ENCODE measurements at regions not wholly inside any gene's neighbourhood (a gene's known extent, or its start where the extent isn't known, plus 50 kb on each side); places are given as distances from the start of the nearest gene placed in this dataset.

DNA sequence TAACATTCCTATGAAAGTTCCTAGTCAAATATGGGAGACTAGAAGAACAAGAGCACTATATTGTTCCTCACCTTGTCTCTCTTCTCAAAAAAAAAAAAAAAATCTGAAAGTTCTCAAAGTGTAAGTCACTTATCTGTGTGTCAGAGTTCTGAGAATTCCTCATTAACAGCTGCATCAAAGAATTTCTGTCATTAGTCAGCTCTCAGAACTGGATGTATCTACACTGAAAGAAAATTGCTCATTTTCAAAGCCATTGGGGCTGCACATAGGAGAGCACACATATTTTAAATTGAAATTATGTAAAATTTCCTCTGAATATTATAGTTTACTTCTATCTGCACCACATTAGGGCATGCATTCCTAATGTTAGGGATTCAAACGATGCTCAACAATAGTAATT lies 99.5 kb upstream of the FTMT start:
- CTCF ChIA-PET (ENCODE audit: low intra/inter-chr PET ratio, low total read pairs), result no interaction called here
- intact Hi-C loops (cut with micrococcal nuclease; ENCODE audit: unreplicated experiment), result no loop called here

More for the DNA sequence above, 99.5 kb upstream of the FTMT start:
- FAIRE-seq (no peak), DNase-seq (ENCODE audit: low spot score) (no peak), ATAC-seq (no peak)
- no peaks in the 10 kb centered on the region for H3K9me3 ChIP-seq (ENCODE audit: low read length)
- H2AFZ ChIP-seq (ENCODE audit: low read length), result no peak overlapping the region
- 0% methylated on average over 1 of the region's 1 CpG for WGBS (ENCODE audit: low lambda C conversion rate)
- no peaks in the 10 kb centered on the region for H3K4me1 ChIP-seq (ENCODE audit: insufficient read depth, low read length)
- in situ Hi-C loops (cut with HindIII; ENCODE audit: extremely low pct_ligation_motif_present, low pct_unique_long_range_greater_than_20kb), result no loop called here
- H3K9ac ChIP-seq (ENCODE audit: insufficient read depth, low read depth, low read length), result no peak overlapping the region
- no peaks in the 10 kb centered on the region for H3K27me3 ChIP-seq (ENCODE audit: control insufficient read depth in 1 of 2, insufficient read depth in 2 of 2, low read length in 2 of 2)
- no peaks in the 10 kb centered on the region for H3K36me3 ChIP-seq (replicated peaks in 1 of 2; ENCODE audit: control insufficient read depth in 1 of 2, insufficient read depth in 2 of 2, low read length in 2 of 2)
- no peak for TF ChIP-seq CBX1 (IDR thresholded peaks at IDR 0.05; ENCODE audit: low read depth)
- TF ChIP-seq ZNF256 (CRISPR knock-in tag; conservative IDR thresholded peaks at IDR 0.05), result no peak
- no peak for TF ChIP-seq SMAD1 (CRISPR knock-in tag; IDR thresholded peaks at IDR 0.05; ENCODE audit: borderline replicate concordance, low read depth)
- TF ChIP-seq SMYD3 (CRISPR knock-in tag; IDR thresholded peaks at IDR 0.05), result no peak
- no peak for TF ChIP-seq PRMT3 (CRISPR knock-in tag; IDR thresholded peaks at IDR 0.05; ENCODE audit: borderline replicate concordance, low read depth)
- no peak for TF ChIP-seq MATR3 (CRISPR knock-in tag; IDR thresholded peaks at IDR 0.05)
- no peak for TF ChIP-seq ATF3 (CRISPR knock-in tag; IDR thresholded peaks at IDR 0.05)
- TF ChIP-seq, protein P1, sequence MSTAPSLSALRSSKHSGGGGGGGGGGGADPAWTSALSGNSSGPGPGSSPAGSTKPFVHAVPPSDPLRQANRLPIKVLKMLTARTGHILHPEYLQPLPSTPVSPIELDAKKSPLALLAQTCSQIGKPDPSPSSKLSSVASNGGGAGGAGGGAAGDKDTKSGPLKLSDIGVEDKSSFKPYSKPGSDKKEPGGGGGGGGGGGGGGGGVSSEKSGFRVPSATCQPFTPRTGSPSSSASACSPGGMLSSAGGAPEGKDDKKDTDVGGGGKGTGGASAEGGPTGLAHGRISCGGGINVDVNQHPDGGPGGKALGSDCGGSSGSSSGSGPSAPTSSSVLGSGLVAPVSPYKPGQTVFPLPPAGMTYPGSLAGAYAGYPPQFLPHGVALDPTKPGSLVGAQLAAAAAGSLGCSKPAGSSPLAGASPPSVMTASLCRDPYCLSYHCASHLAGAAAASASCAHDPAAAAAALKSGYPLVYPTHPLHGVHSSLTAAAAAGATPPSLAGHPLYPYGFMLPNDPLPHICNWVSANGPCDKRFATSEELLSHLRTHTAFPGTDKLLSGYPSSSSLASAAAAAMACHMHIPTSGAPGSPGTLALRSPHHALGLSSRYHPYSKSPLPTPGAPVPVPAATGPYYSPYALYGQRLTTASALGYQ (CRISPR knock-in tag; IDR thresholded peaks at IDR 0.05), result no peak
- no peak for TF ChIP-seq ZFAT (CRISPR knock-in tag; conservative IDR thresholded peaks at IDR 0.05)
- no peak for TF ChIP-seq ZBTB42 (CRISPR knock-in tag; IDR thresholded peaks at IDR 0.05)
- no peak for TF ChIP-seq NFATC3 (CRISPR knock-in tag; IDR thresholded peaks at IDR 0.05)
- no peak for TF ChIP-seq ZBTB14 (CRISPR knock-in tag; IDR thresholded peaks at IDR 0.05)
- no peak for TF ChIP-seq ZNF329 (CRISPR knock-in tag; IDR thresholded peaks at IDR 0.05; ENCODE audit: low read depth)
- no peak for TF ChIP-seq KAT8 (CRISPR knock-in tag; IDR thresholded peaks at IDR 0.05)
- no peak for TF ChIP-seq DPF2 (CRISPR knock-in tag; IDR thresholded peaks at IDR 0.05; ENCODE audit: borderline replicate concordance, low read depth)
- TF ChIP-seq KLF16 (CRISPR knock-in tag; IDR thresholded peaks at IDR 0.05), result no peak
- TF ChIP-seq ZNF790 (CRISPR knock-in tag; IDR thresholded peaks at IDR 0.05; ENCODE audit: borderline replicate concordance), result no peak
- TF ChIP-seq, protein P2, sequence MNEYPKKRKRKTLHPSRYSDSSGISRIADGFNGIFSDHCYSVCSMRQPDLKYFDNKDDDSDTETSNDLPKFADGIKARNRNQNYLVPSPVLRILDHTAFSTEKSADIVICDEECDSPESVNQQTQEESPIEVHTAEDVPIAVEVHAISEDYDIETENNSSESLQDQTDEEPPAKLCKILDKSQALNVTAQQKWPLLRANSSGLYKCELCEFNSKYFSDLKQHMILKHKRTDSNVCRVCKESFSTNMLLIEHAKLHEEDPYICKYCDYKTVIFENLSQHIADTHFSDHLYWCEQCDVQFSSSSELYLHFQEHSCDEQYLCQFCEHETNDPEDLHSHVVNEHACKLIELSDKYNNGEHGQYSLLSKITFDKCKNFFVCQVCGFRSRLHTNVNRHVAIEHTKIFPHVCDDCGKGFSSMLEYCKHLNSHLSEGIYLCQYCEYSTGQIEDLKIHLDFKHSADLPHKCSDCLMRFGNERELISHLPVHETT (CRISPR knock-in tag; conservative IDR thresholded peaks at IDR 0.05), result no peak
- H4K20me1 ChIP-seq (ENCODE audit: insufficient read depth, low read length), result no peaks in the 10 kb centered on the region
- POLR2A ChIA-PET, result no interaction called here
- no peak overlapping the region for H3K27ac ChIP-seq (ENCODE audit: extremely low read length, insufficient read depth, low read length)
- no peak overlapping the region for H3K4me2 ChIP-seq (ENCODE audit: low read depth, low read length)
- no TSS peak for BruUV-seq (replicated peaks)
- H3K4me3 ChIP-seq (replicated peaks in 1 of 3; ENCODE audit: insufficient read depth in 1 of 3, low read depth in 2 of 3, low read length in 3 of 3), result no peak overlapping the region
- no peaks in the 10 kb centered on the region for H3K79me2 ChIP-seq (ENCODE audit: insufficient read depth, low read length)
